Activated CD4-positive, alpha-beta T cell treated with anti-CD3 and anti-CD28 coated beads, Interleukin-2, amount 10 ng/mL, durations not matched to agents 7 days and 5 days (primary cell): ENCODE measurements at regions not wholly inside any gene's neighbourhood (a gene's known extent, or its start where the extent isn't known, plus 50 kb on each side); places are given as distances from the start of the nearest gene placed in this dataset.
A peak's percentile ranks its signal among the peaks of the same experiment; 100 is the strongest.

Experiments
- CTCF ChIA-PET: fragments of 350-600 bp; sonication (Branson Sonifier 250); formaldehyde crosslinking; loops from one replicate; lab custom pipeline; 2021; ENCODE audit warnings: antibody characterized with exemption; lab: Charles Lee
- POLR2A ChIA-PET: fragments of 350-600 bp; sonication (Branson Sonifier 250); formaldehyde crosslinking; loops from one replicate; lab custom pipeline; 2021; ENCODE audit warnings: antibody characterized with exemption; lab: Charles Lee
- DNase-seq: peaks from one replicate; pipeline ENCODE4 v3.0.0-alpha.2; 2020
- H3K27ac Mint-ChIP-seq: one replicate; pipeline ENCODE4 v1.8.0; 2021; ENCODE audit warnings: mild to moderate bottlenecking, moderate library complexity, mixed read lengths
- H3K27me3 Mint-ChIP-seq: one replicate; pipeline ENCODE4 v1.8.0; 2021; ENCODE audit warnings: mixed read lengths
- H3K36me3 Mint-ChIP-seq: one replicate; pipeline ENCODE4 v1.8.0; 2021; ENCODE audit warnings: low read depth, mixed read lengths
- H3K4me1 Mint-ChIP-seq: one replicate; pipeline ENCODE4 v1.8.0; 2021; ENCODE audit warnings: mixed read lengths
- H3K4me3 Mint-ChIP-seq: one replicate; pipeline ENCODE4 v1.8.0; 2021; ENCODE audit warnings: mild to moderate bottlenecking, moderate library complexity, mixed read lengths
- H3K9me3 Mint-ChIP-seq: one replicate; pipeline ENCODE4 v1.8.0; 2021; ENCODE audit warnings: mixed read lengths

DNA sequence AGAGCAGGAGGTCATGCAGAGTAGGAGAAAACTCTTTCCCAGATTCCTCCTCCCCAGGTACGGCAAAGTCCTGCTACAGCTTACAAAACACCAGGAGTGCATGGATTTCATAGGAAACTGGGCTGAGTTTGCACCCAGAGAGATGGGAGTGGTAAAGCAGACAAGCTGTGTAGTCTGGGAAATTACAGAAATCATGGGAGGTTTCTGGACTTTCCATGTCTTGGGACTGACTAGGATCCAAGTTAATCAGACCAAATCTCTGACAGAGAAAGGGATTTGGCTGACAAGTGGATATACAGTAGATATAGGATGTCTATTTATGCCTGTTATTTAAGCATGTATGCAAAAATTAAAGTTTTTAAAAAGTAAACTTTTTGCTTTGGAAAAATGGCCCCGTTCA is 205.4 kb upstream of the ACVR2A start:
- ChIA-PET POLR2A (no interaction called here), CTCF (interaction anchor here (0.5 kb wide), 1 partner anchor 222 kb away, joined by 3 read pairs; no protein-coding TSS in a partner anchor)
- Mint-ChIP-seq H3K4me1 (peaks cover 16% of the 10 kb centered on the region), H3K27me3 (no peaks in the 10 kb centered on the region), H3K9me3 (peaks cover 6% of the 10 kb centered on the region), H3K27ac (no peak overlapping the region), H3K4me3 (no peak overlapping the region), H3K36me3 (no peaks in the 10 kb centered on the region)
- DNase-seq, result no peak

GRCh38 chr2:147636886-147637285 is 207.9 kb upstream of the ACVR2A start:
- Mint-ChIP-seq H3K27ac (no peak overlapping the region), H3K36me3 (no peaks in the 10 kb centered on the region), H3K4me3 (no peak overlapping the region), H3K4me1 (peaks cover 20% of the 10 kb centered on the region), H3K9me3 (peaks cover 6% of the 10 kb centered on the region), H3K27me3 (no peaks in the 10 kb centered on the region)
- CTCF ChIA-PET, result interaction anchor here (1.0 kb wide), 2 partner anchors 14 to 27 kb away, joined by 3 read pairs; no protein-coding TSS in a partner anchor
- POLR2A ChIA-PET, result no interaction called here
- DNase-seq, result no peak

GRCh38 chr2:147636238-147636882 is 208.5 kb upstream of the ACVR2A start:
- H3K36me3 Mint-ChIP-seq, result no peaks in the 10 kb centered on the region
- POLR2A ChIA-PET, result no interaction called here
- peaks cover 26% of the 10 kb centered on the region for H3K4me1 Mint-ChIP-seq
- peaks cover 6% of the 10 kb centered on the region for H3K9me3 Mint-ChIP-seq
- no peak overlapping the region for H3K27ac Mint-ChIP-seq
- DNase-seq, result no peak
- CTCF ChIA-PET, result interaction anchor here (1.0 kb wide), 2 partner anchors 14 to 27 kb away, joined by 3 read pairs; no protein-coding TSS in a partner anchor
- no peak overlapping the region for H3K4me3 Mint-ChIP-seq
- no peaks in the 10 kb centered on the region for H3K27me3 Mint-ChIP-seq

GRCh38 chr2:147634826-147635225 is 210.0 kb upstream of the ACVR2A start:
- Mint-ChIP-seq H3K27ac (no peak overlapping the region), H3K27me3 (no peaks in the 10 kb centered on the region), H3K36me3 (no peaks in the 10 kb centered on the region), H3K4me3 (no peak overlapping the region), H3K9me3 (peaks cover 3% of the 10 kb centered on the region), H3K4me1 (peaks cover 40% of the 10 kb centered on the region)
- ChIA-PET CTCF (no interaction called here), POLR2A (no interaction called here)
- no peak for DNase-seq

DNA sequence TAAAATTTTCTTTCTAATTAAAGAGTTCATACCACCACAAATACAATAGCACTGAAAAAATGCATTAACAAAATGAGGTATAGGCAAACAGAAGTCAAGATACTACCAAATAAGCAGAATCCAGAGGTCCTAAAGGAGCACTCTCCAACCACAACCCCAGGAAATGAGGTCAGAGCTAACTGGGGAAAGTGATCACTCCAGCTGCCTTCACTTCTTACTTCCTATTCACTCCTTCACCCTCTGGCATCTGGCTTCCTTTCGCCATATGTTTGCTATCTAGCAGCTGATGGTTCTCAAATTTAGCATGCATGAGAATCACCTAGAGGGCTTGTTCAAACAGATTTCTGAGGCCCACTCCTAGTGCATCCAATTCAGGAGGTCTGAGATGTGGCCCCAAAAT is 212.6 kb upstream of the ACVR2A start:
- ChIA-PET CTCF (interaction anchor here (1.3 kb wide), 1 partner anchor 11 kb away, joined by 3 read pairs; no protein-coding TSS in a partner anchor), POLR2A (no interaction called here)
- H3K9me3 Mint-ChIP-seq, result peaks cover 4% of the 10 kb centered on the region
- no peak for DNase-seq
- peaks cover 45% of the 10 kb centered on the region for H3K4me1 Mint-ChIP-seq
- no peaks in the 10 kb centered on the region for H3K27me3 Mint-ChIP-seq
- H3K4me3 Mint-ChIP-seq, result no peak overlapping the region
- no peaks in the 10 kb centered on the region for H3K36me3 Mint-ChIP-seq
- no peak overlapping the region for H3K27ac Mint-ChIP-seq

GRCh38 chr2:147631294-147631693 is 213.5 kb upstream of the ACVR2A start:
- H3K4me3 Mint-ChIP-seq, result no peak overlapping the region
- ChIA-PET CTCF (no interaction called here), POLR2A (no interaction called here)
- H3K27me3 Mint-ChIP-seq, result no peaks in the 10 kb centered on the region
- no peak for DNase-seq
- H3K4me1 Mint-ChIP-seq, result peaks cover 39% of the 10 kb centered on the region
- H3K36me3 Mint-ChIP-seq, result no peaks in the 10 kb centered on the region
- peak overlapping the region; percentile 77 for H3K27ac Mint-ChIP-seq
- H3K9me3 Mint-ChIP-seq, result peaks cover 4% of the 10 kb centered on the region

DNA sequence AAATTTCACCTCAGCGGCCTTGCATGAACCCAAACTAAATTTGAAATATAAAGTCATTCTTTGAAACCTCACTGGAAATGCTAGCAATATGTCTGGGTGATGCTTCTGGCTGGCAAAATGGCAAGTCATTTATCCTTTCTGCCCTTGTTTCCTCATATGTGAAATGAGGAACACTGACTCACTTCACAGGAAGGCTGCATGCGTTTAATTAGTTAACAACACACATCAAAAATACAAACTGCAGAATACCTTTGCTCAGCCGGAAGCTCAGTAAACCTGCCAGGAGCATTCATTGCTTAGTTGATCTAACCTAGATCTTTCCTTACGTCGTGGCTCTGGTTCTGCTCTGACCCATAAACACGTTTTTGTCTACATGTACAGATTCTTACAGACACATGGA is 214.2 kb upstream of the ACVR2A start:
- no peak for DNase-seq
- no peak overlapping the region for H3K4me3 Mint-ChIP-seq
- no peaks in the 10 kb centered on the region for H3K27me3 Mint-ChIP-seq
- H3K36me3 Mint-ChIP-seq, result no peaks in the 10 kb centered on the region
- peak overlapping the region; percentile 77 for H3K27ac Mint-ChIP-seq
- CTCF ChIA-PET, result no interaction called here
- peaks cover 4% of the 10 kb centered on the region for H3K9me3 Mint-ChIP-seq
- peaks cover 37% of the 10 kb centered on the region for H3K4me1 Mint-ChIP-seq
- POLR2A ChIA-PET, result no interaction called here

DNA sequence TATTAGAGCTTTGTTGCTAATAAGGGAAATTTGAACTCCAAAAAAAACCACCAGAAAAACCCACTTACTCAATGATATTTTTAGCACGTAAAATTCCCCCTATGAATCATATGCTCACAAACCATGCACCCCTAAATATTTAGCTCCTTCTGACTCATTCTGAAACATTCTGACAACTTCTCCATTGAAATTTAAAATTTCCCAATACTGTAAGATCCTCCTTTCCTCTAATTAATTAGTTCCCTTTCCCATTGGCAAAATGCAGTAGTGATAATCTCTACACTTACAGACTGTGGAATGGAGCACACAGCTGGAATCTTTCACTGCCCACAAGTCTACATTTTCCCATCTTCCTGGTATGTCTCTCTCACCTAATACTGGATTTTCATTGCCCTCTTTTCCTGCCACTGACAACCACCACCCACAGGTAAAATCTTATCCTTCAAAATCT is 215.8 kb upstream of the ACVR2A start:
- DNase-seq, result no peak
- Mint-ChIP-seq H3K4me3 (no peak overlapping the region), H3K9me3 (peaks cover 6% of the 10 kb centered on the region), H3K27me3 (no peaks in the 10 kb centered on the region), H3K4me1 (peaks cover 37% of the 10 kb centered on the region), H3K36me3 (peaks cover 2% of the 10 kb centered on the region), H3K27ac (no peak overlapping the region)
- ChIA-PET CTCF (interaction anchor here (1.6 kb wide), 1 partner anchor 18 kb away, joined by 4 read pairs; no protein-coding TSS in a partner anchor), POLR2A (interaction anchor here (0.8 kb wide), 1 partner anchor 35 kb away, joined by 4 read pairs; no protein-coding TSS in a partner anchor)

DNA sequence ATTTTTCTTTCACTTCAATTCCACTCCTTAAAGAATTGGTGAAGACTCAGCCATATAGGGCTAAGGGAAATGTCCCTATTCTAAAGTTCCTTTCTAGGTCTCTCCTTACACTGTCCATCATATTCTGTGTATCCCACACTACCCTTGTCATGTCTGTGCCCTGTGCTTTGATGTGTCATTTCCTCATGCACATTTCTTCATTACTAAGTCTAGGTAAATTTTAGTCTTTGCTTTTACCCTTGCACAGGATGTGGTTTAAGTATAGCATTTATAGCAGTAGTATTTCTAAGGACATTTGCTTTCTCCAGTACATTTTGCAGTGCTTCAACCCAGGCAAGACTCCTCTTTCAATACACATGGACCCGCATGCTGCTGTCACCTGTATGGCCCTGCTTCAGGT is 221.5 kb upstream of the ACVR2A start:
- Mint-ChIP-seq H3K27me3 (no peaks in the 10 kb centered on the region), H3K9me3 (peaks cover 6% of the 10 kb centered on the region), H3K4me1 (peaks cover 22% of the 10 kb centered on the region), H3K4me3 (no peak overlapping the region), H3K36me3 (peaks cover 2% of the 10 kb centered on the region), H3K27ac (peak overlapping the region; percentile 79)
- POLR2A ChIA-PET, result no interaction called here
- CTCF ChIA-PET, result interaction anchor here (0.6 to 1.1 kb wide), 4 partner anchors 27 to 623 kb away, joined by 3 to 4 read pairs (median 4); no protein-coding TSS in a partner anchor
- DNase-seq, result peak; percentile 44

GRCh38 chr2:147621656-147622197 is 223.1 kb upstream of the ACVR2A start:
- CTCF ChIA-PET, result no interaction called here
- Mint-ChIP-seq H3K27me3 (no peaks in the 10 kb centered on the region), H3K4me1 (peaks cover 22% of the 10 kb centered on the region), H3K27ac (no peak overlapping the region), H3K36me3 (peaks cover 2% of the 10 kb centered on the region), H3K4me3 (no peak overlapping the region), H3K9me3 (peaks cover 6% of the 10 kb centered on the region)
- POLR2A ChIA-PET, result interaction anchor here (0.9 kb wide), 1 partner anchor 693 kb away, joined by 5 read pairs; no protein-coding TSS in a partner anchor
- DNase-seq, result no peak

- Mint-ChIP-seq H3K4me1 (peaks cover 22% of the 10 kb centered on the region), H3K27ac (no peak overlapping the region), H3K9me3 (peaks cover 6% of the 10 kb centered on the region), H3K27me3 (no peaks in the 10 kb centered on the region), H3K36me3 (peaks cover 2% of the 10 kb centered on the region), H3K4me3 (no peak overlapping the region)
- POLR2A ChIA-PET, result interaction anchor here (0.7 kb wide), 1 partner anchor 101 kb away, joined by 3 read pairs; no protein-coding TSS in a partner anchor
- no peak for DNase-seq
- CTCF ChIA-PET, result interaction anchor here (1.0 to 1.4 kb wide), 2 partner anchors 9 to 11 kb away, joined by 3 read pairs; no protein-coding TSS in a partner anchor
These were observed 225.0 kb upstream of the ACVR2A start for GRCh38 chr2:147619808-147620207.

DNA sequence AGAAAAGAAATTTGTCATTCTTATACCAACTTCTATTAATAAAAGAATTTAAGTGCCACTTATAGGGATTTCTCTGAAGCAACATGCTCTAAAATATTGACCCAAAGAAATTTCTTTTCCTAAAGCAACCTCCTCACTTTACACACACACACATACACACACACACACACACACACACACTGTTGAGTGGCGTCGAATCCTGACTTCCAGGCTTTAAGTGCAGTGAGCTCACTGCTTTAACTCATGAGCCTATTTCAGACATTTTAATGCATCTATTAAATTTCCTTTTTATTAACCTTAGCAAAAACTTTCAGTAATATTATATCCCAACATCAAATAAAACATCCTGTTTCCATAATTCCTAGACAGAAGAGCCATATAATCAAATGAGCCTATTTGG is 229.1 kb upstream of the ACVR2A start:
- POLR2A ChIA-PET, result no interaction called here
- Mint-ChIP-seq H3K36me3 (no peaks in the 10 kb centered on the region), H3K9me3 (no peaks in the 10 kb centered on the region), H3K4me3 (no peak overlapping the region), H3K4me1 (no peaks in the 10 kb centered on the region), H3K27me3 (no peaks in the 10 kb centered on the region), H3K27ac (no peak overlapping the region)
- DNase-seq, result no peak
- CTCF ChIA-PET, result no interaction called here

GRCh38 chr2:147614979-147615470 is 229.8 kb upstream of the ACVR2A start:
- H3K4me1 Mint-ChIP-seq, result no peaks in the 10 kb centered on the region
- H3K27ac Mint-ChIP-seq, result no peak overlapping the region
- no peak for DNase-seq
- POLR2A ChIA-PET, result no interaction called here
- CTCF ChIA-PET, result interaction anchor here (1.5 kb wide), 1 partner anchor 10 kb away, joined by 4 read pairs; no protein-coding TSS in a partner anchor
- H3K9me3 Mint-ChIP-seq, result no peaks in the 10 kb centered on the region
- no peak overlapping the region for H3K4me3 Mint-ChIP-seq
- no peaks in the 10 kb centered on the region for H3K36me3 Mint-ChIP-seq
- no peaks in the 10 kb centered on the region for H3K27me3 Mint-ChIP-seq
